Suprapubic skin (tissue), 4 donors: ENCODE measurements at regions not wholly inside any gene's neighbourhood (a gene's known extent, or its start where the extent isn't known, plus 50 kb on each side); places are given as distances from the start of the nearest gene placed in this dataset.

Experiments used
- DNase-seq, 2 donors: peaks; one replicate each; pipeline ENCODE4 v3.0.0-alpha.2; 2019; ENCODE audit warnings: low spot score in 2 of 2
- H3K27ac ChIP-seq: fragments of 200-600 bp; sonication (generic); one replicate; pipeline ENCODE4 v1.5.1; 2019
- H3K27me3 ChIP-seq: fragments of 200-600 bp; sonication (generic); one replicate; pipeline ENCODE4 v1.5.1; 2019
- H3K36me3 ChIP-seq: fragments of 200-600 bp; sonication (generic); one replicate; pipeline ENCODE4 v1.5.1; 2019
- H3K4me1 ChIP-seq: fragments of 200-600 bp; sonication (generic); one replicate; pipeline ENCODE4 v1.5.1; 2019
- H3K4me3 ChIP-seq: fragments of 200-600 bp; sonication (generic); one replicate; pipeline ENCODE4 v1.5.1; 2019; ENCODE audit warnings: mild to moderate bottlenecking
- H3K9me3 ChIP-seq: fragments of 200-600 bp; sonication (generic); one replicate; pipeline ENCODE4 v1.5.1; 2019
- CTCF ChIP-seq, 2 donors: fragments of 200-600 bp in 1 of 2; fragments of 450-650 bp in 1 of 2; sonication (generic) in 1 of 2; IDR thresholded peaks; one replicate each; pipeline ENCODE4 v1.5.1; 2016 to 2019; ENCODE audit warnings: antibody characterized with exemption in 2 of 2, mild to moderate bottlenecking in 1 of 2, moderate library complexity in 1 of 2
- EP300 ChIP-seq: sonication (generic); formaldehyde crosslinking; IDR thresholded peaks from one replicate; pipeline ENCODE4 v1.6.1; 2017; ENCODE audit warnings: antibody characterized with exemption
- POLR2A ChIP-seq, 2 donors: fragments of 450-650 bp; IDR thresholded peaks; one replicate each; pipeline ENCODE4 v1.6.1; 2017; ENCODE audit warnings: antibody characterized with exemption in 2 of 2, mild to moderate bottlenecking in 2 of 2, moderate library complexity in 2 of 2
- POLR2AphosphoS5 ChIP-seq, 3 donors: sonication (generic); formaldehyde crosslinking; IDR thresholded peaks; one replicate each; pipeline ENCODE4 v1.6.1; 2017; ENCODE audit warnings: antibody characterized with exemption in 3 of 3
- WGBS: methylation state at CpG from one replicate; pipeline ENCODE4 v1.1.5; 2018; 5-methylcytosine and 5-hydroxymethylcytosine counted together

GRCh38 chr17:73767696-73768095 lies 123.5 kb upstream of the SDK2 start:
- no peak overlapping the region for H3K27ac ChIP-seq
- no peak for DNase-seq
- peaks cover 21% of the 10 kb centered on the region for H3K4me1 ChIP-seq
- TF ChIP-seq POLR2AphosphoS5 (IDR thresholded peaks at IDR 0.05) = no peak
- TF ChIP-seq POLR2A (IDR thresholded peaks at IDR 0.05) = no peak
- no peak for TF ChIP-seq CTCF (IDR thresholded peaks at IDR 0.05)
- no peak for TF ChIP-seq EP300
- H3K9me3 ChIP-seq = no peaks in the 10 kb centered on the region
- peaks cover 4% of the 10 kb centered on the region for H3K27me3 ChIP-seq
- WGBS = 89% methylated on average over 4 of the region's 7 CpGs
- no peaks in the 10 kb centered on the region for H3K36me3 ChIP-seq
- no peak overlapping the region for H3K4me3 ChIP-seq

GRCh38 chr17:73768691-73769090 lies 124.4 kb upstream of the SDK2 start:
- H3K36me3 ChIP-seq = no peaks in the 10 kb centered on the region
- peaks cover 4% of the 10 kb centered on the region for H3K27me3 ChIP-seq
- no peaks in the 10 kb centered on the region for H3K9me3 ChIP-seq
- DNase-seq = no peak
- H3K4me1 ChIP-seq = peaks cover 21% of the 10 kb centered on the region
- no peak overlapping the region for H3K4me3 ChIP-seq
- no peak overlapping the region for H3K27ac ChIP-seq
- TF ChIP-seq CTCF (IDR thresholded peaks at IDR 0.05) = no peak
- TF ChIP-seq POLR2AphosphoS5 (IDR thresholded peaks at IDR 0.05) = no peak
- no peak for TF ChIP-seq POLR2A (IDR thresholded peaks at IDR 0.05)
- TF ChIP-seq EP300 = no peak
- WGBS = 83% methylated on average over 2 of the region's 2 CpGs

GRCh38 chr17:73769479-73769878 lies 125.2 kb upstream of the SDK2 start:
- Histone ChIP-seq H3K9me3 (no peaks in the 10 kb centered on the region), H3K4me3 (no peak overlapping the region), H3K27me3 (peaks cover 6% of the 10 kb centered on the region), H3K27ac (no peak overlapping the region), H3K36me3 (no peaks in the 10 kb centered on the region), H3K4me1 (peaks cover 21% of the 10 kb centered on the region)
- 72% methylated on average over 3 of the region's 3 CpGs for WGBS
- no peak for DNase-seq
- TF ChIP-seq CTCF (IDR thresholded peaks at IDR 0.05) = no peak
- no peak for TF ChIP-seq EP300
- TF ChIP-seq POLR2AphosphoS5 (IDR thresholded peaks at IDR 0.05) = no peak
- no peak for TF ChIP-seq POLR2A (IDR thresholded peaks at IDR 0.05)

GRCh38 chr17:73770115-73770848 lies 126.0 kb upstream of the SDK2 start:
- Histone ChIP-seq H3K27me3 (peaks cover 9% of the 10 kb centered on the region), H3K4me1 (peaks cover 21% of the 10 kb centered on the region), H3K4me3 (no peak overlapping the region), H3K9me3 (no peaks in the 10 kb centered on the region), H3K27ac (no peak overlapping the region), H3K36me3 (no peaks in the 10 kb centered on the region)
- DNase-seq = peak in 1 of 2 donors; percentile 85
- WGBS = 40% methylated on average over 10 of the region's 12 CpGs
- TF ChIP-seq POLR2AphosphoS5 (IDR thresholded peaks at IDR 0.05) = peak in 2 of 3 donors; percentile 76 to 85
- no peak for TF ChIP-seq EP300

GRCh38 chr17:73770849-73771229 lies 126.6 kb upstream of the SDK2 start:
- 38% methylated on average over 2 of the region's 6 CpGs for WGBS
- peaks cover 9% of the 10 kb centered on the region for H3K27me3 ChIP-seq
- H3K4me1 ChIP-seq = peaks cover 21% of the 10 kb centered on the region
- H3K9me3 ChIP-seq = no peaks in the 10 kb centered on the region
- H3K36me3 ChIP-seq = no peaks in the 10 kb centered on the region
- H3K27ac ChIP-seq = no peak overlapping the region
- H3K4me3 ChIP-seq = no peak overlapping the region
- TF ChIP-seq EP300 (no peak), CTCF (IDR thresholded peaks at IDR 0.05) (no peak), POLR2A (IDR thresholded peaks at IDR 0.05) (no peak), POLR2AphosphoS5 (IDR thresholded peaks at IDR 0.05) (no peak)
- no peak for DNase-seq
